RWPE2 (cell line): ENCODE measurements at regions not wholly inside any gene's neighbourhood (a gene's known extent, or its start where the extent isn't known, plus 50 kb on each side); places are given as distances from the start of the nearest gene placed in this dataset.

Experiments used
- ATAC-seq: fragments of 200-7000 bp; cut with Tn5 transposase; 3 replicates; pipeline ENCODE4 v1.9.1; 2021; ENCODE audit warnings: low read depth
- DNase-seq: peaks from one replicate; pipeline ENCODE4 v3.0.0-alpha.2; 2020; ENCODE audit warnings: low spot score
- H3K27ac ChIP-seq: fragments of 450-650 bp; 2 replicates; pipeline ENCODE4 v1.5.1; 2017; ENCODE audit warnings: mild to moderate bottlenecking; ENCODE audit not compliant: poor library complexity, severe bottlenecking
- H3K27me3 ChIP-seq: fragments of 250-450 bp; sonication (Bioruptor Pico); 2 replicates; pipeline ENCODE4 v1.5.1; 2021; ENCODE audit warnings: mild to moderate bottlenecking, moderate library complexity; ENCODE audit not compliant: insufficient read depth, poor library complexity, severe bottlenecking
- H3K36me3 ChIP-seq: fragments of 250-450 bp; sonication (Bioruptor Pico); 2 replicates; pipeline ENCODE4 v1.5.1; 2020; ENCODE audit warnings: low read depth, mild to moderate bottlenecking, moderate library complexity
- H3K4me1 ChIP-seq: fragments of 250-450 bp; sonication (Bioruptor Pico); 2 replicates; pipeline ENCODE4 v1.5.1; 2021; ENCODE audit warnings: mild to moderate bottlenecking, moderate library complexity; ENCODE audit not compliant: insufficient read depth, poor library complexity, severe bottlenecking
- H3K4me3 ChIP-seq: fragments of 250-450 bp; sonication (Bioruptor Pico); 2 replicates; pipeline ENCODE4 v1.5.1; 2021; ENCODE audit warnings: mild to moderate bottlenecking, moderate library complexity; ENCODE audit not compliant: severe bottlenecking
- H3K9me3 ChIP-seq: fragments of 250-450 bp; sonication (Bioruptor Pico); 2 replicates; pipeline ENCODE4 v1.5.1; 2021; ENCODE audit warnings: mild to moderate bottlenecking, moderate library complexity; ENCODE audit not compliant: severe bottlenecking
- CTCF ChIP-seq: fragments of 450-650 bp; IDR thresholded peaks from one replicate; pipeline ENCODE4 v1.5.1; 2017; ENCODE audit warnings: mild to moderate bottlenecking, moderate library complexity; ENCODE audit not compliant: poor library complexity, severe bottlenecking

GRCh38 chr14:96698960-96699539, 98.1 kb upstream of the VRK1 start:
- no peaks in the 10 kb centered on the region for H3K9me3 ChIP-seq
- no peak for ATAC-seq
- no peak for DNase-seq
- no peaks in the 10 kb centered on the region for H3K27me3 ChIP-seq
- no peak overlapping the region for H3K27ac ChIP-seq
- H3K36me3 ChIP-seq, result no peaks in the 10 kb centered on the region
- no peak for TF ChIP-seq CTCF
- H3K4me3 ChIP-seq, result no peak overlapping the region
- no peaks in the 10 kb centered on the region for H3K4me1 ChIP-seq

DNA sequence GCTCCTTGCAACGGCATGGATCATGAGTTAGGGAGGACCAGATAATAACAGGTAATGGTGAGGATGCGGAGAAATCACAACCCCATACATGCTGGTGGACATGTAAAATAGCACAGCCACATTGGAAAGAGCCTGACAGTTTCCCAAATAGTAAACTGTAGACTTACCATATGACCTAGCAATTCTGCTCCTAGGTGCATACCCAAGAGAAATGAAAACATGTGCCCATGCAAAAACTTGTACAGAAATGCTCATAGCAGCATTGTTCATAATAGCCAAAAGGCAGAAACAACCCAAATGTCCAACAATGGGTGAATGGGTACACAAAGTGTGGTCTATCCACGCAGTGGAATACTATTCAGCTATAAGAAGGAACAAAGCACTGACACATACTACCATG, 97.5 kb upstream of the VRK1 start:
- Histone ChIP-seq H3K9me3 (no peaks in the 10 kb centered on the region), H3K36me3 (no peaks in the 10 kb centered on the region), H3K27me3 (no peaks in the 10 kb centered on the region), H3K27ac (no peak overlapping the region), H3K4me3 (no peak overlapping the region), H3K4me1 (no peaks in the 10 kb centered on the region)
- no peak for ATAC-seq
- TF ChIP-seq CTCF, result no peak
- no peak for DNase-seq

DNA sequence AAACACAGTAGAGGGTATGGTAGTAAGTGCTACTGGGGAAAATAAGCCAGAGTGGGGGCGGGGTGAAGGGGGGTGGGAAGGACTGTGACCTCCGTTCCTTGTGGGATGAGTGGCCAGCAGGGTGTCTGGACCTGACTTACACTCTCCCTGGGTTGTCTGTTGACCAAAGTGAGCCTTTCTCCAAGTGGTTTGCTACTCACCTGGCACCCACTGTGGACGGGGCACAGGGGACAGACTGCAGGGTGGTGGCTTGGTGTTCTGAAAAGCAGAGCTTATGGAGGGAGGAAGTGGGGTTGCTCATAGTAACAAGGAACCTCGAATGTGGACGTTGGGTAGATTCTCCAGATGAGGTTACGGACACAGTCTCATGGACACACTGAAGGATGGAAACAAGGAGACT, 94.4 kb upstream of the VRK1 start:
- Histone ChIP-seq H3K36me3 (no peaks in the 10 kb centered on the region), H3K4me1 (no peaks in the 10 kb centered on the region), H3K4me3 (no peak overlapping the region), H3K27ac (no peak overlapping the region), H3K9me3 (no peaks in the 10 kb centered on the region), H3K27me3 (no peaks in the 10 kb centered on the region)
- ATAC-seq (no peak), DNase-seq (no peak)
- TF ChIP-seq CTCF, result no peak

GRCh38 chr14:96705422-96706092, 91.6 kb upstream of the VRK1 start:
- Histone ChIP-seq H3K27ac (no peak overlapping the region), H3K4me1 (no peaks in the 10 kb centered on the region), H3K9me3 (no peaks in the 10 kb centered on the region), H3K27me3 (no peaks in the 10 kb centered on the region), H3K4me3 (no peak overlapping the region), H3K36me3 (no peaks in the 10 kb centered on the region)
- no peak for TF ChIP-seq CTCF
- ATAC-seq (no peak), DNase-seq (no peak)

DNA sequence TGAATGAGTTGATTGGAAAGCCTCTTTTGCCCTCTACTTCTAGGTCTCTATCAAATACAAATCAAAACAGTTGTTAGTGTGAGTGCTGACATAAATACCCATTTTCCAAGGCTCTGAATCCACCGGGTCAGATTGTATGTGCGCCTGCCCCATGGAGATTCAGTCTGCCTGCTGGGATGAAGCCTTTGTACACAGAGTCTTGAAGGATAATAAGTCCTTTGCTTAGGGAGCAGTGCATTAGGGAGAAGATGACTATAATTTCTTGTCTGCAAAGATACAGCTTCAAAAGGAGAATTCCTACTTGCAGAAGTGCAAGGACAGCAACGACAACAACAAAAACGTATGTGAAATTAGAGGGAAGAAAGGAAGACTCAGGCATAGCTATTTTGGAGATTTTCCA, 90.3 kb upstream of the VRK1 start:
- no peak for TF ChIP-seq CTCF
- no peak overlapping the region for H3K4me3 ChIP-seq
- H3K9me3 ChIP-seq, result no peaks in the 10 kb centered on the region
- H3K27ac ChIP-seq, result no peak overlapping the region
- H3K36me3 ChIP-seq, result no peaks in the 10 kb centered on the region
- ATAC-seq (no peak), DNase-seq (no peak)
- H3K27me3 ChIP-seq, result peaks cover under 1% of the 10 kb centered on the region
- H3K4me1 ChIP-seq, result no peaks in the 10 kb centered on the region
